ENCODE measurements at regions not wholly inside any gene's neighbourhood (a gene's known extent, or its start where the extent isn't known, plus 50 kb on each side); places are given as distances from the start of the nearest gene placed in this dataset.

DNA sequence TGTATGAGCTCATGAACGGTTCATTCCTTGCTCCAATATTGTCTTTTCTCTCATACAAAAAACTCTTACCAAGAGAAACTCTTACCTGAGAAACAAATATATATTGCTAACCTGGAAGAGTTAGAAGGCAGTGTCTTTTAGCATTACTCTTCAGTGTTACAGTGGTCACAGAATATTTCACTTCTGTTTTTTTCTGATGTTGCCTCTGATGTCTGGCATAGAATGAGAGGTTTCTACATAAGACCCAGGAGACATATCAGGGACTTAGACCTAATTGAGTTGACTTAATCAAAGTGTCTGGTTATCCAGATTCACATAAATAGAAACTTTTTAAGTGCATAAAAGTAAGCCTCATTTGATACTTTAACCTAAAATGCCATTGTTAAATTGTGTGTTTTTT is 923.8 kb downstream of the TTLL7 start:
- TF ChIP-seq POLR2A (IDR thresholded peaks at IDR 0.05) (no peak), CTCF (IDR thresholded peaks at IDR 0.05) (no peak)

Data from Peyer's patch (tissue), 4 donors.